ENCODE measurements at regions not wholly inside any gene's neighbourhood (a gene's known extent, or its start where the extent isn't known, plus 50 kb on each side); places are given as distances from the start of the nearest gene placed in this dataset.
A peak's percentile ranks its signal among the peaks of the same experiment; 100 is the strongest.

DNA sequence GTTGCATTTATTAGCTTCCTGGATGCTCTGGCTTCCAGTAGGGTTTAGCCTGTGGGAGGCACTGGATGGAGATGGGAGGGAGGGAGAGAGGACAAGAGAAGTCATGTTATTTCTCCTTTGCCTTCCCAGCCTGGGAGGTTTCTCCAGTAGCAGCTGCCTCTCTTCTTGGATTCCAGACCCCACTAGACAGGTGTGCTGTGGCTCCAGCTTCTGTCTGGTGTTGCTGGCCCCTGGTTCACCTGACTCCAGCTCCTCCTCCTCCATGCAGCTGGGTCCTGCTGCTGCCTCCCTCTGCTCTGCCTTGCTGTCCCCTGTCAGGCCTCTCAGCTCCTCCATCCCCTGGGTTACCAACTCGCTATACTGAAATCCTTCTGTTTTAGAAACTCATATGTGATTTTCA, 188.9 kb upstream of the TNP1 start:
- Histone ChIP-seq H3K27me3 (no peaks in the 10 kb centered on the region), H3K36me3 (no peaks in the 10 kb centered on the region), H3K4me3 (no peak overlapping the region), H3K9me3 (no peaks in the 10 kb centered on the region), H3K27ac (no peak overlapping the region), H3K4me1 (peaks cover 0 to 16% (median 0%) of the 10 kb centered on the region in 4 donors)
- 71% methylated on average over 1 of the region's 1 CpG for WGBS (ENCODE audit: insufficient coverage, low coverage, low lambda C conversion rate, missing lambda C conversion rate)
- intact Hi-C loops (cut with DNase I): no loop called here
- no peak for ATAC-seq
- TF ChIP-seq, protein P1, sequence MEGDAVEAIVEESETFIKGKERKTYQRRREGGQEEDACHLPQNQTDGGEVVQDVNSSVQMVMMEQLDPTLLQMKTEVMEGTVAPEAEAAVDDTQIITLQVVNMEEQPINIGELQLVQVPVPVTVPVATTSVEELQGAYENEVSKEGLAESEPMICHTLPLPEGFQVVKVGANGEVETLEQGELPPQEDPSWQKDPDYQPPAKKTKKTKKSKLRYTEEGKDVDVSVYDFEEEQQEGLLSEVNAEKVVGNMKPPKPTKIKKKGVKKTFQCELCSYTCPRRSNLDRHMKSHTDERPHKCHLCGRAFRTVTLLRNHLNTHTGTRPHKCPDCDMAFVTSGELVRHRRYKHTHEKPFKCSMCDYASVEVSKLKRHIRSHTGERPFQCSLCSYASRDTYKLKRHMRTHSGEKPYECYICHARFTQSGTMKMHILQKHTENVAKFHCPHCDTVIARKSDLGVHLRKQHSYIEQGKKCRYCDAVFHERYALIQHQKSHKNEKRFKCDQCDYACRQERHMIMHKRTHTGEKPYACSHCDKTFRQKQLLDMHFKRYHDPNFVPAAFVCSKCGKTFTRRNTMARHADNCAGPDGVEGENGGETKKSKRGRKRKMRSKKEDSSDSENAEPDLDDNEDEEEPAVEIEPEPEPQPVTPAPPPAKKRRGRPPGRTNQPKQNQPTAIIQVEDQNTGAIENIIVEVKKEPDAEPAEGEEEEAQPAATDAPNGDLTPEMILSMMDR (IDR thresholded peaks at IDR 0.05): no peak
- TF ChIP-seq POLR2A (IDR thresholded peaks at IDR 0.05): no peak
- DNase-seq: no peak

- no peak overlapping the region for H3K27ac ChIP-seq
- intact Hi-C loops (cut with DNase I): no loop called here
- TF ChIP-seq, protein P1 (IDR thresholded peaks at IDR 0.05): no peak
- no peak for TF ChIP-seq POLR2A (IDR thresholded peaks at IDR 0.05)
- DNase-seq (no peak), ATAC-seq (no peak)
- H3K4me1 ChIP-seq: peaks cover 0 to 16% (median 0%) of the 10 kb centered on the region in 4 donors
- no peaks in the 10 kb centered on the region for H3K27me3 ChIP-seq
- H3K4me3 ChIP-seq: no peak overlapping the region
- WGBS (ENCODE audit: insufficient coverage, low coverage, low lambda C conversion rate, missing lambda C conversion rate): 75% methylated on average over 1 of the region's 1 CpG
- H3K9me3 ChIP-seq: no peaks in the 10 kb centered on the region
- H3K36me3 ChIP-seq: no peaks in the 10 kb centered on the region
Measured at GRCh38 chr2:217047631-217048030, 187.8 kb upstream of the TNP1 start.

- no peak overlapping the region for H3K4me3 ChIP-seq
- H3K9me3 ChIP-seq: no peaks in the 10 kb centered on the region
- H3K27ac ChIP-seq: no peak overlapping the region
- 27% methylated on average over 3 of the region's 3 CpGs for WGBS (ENCODE audit: insufficient coverage, low coverage, low lambda C conversion rate, missing lambda C conversion rate)
- ATAC-seq (peak; percentile 58 to 82 (median 74)), DNase-seq (no peak)
- no peaks in the 10 kb centered on the region for H3K36me3 ChIP-seq
- no peaks in the 10 kb centered on the region for H3K27me3 ChIP-seq
- peaks cover 0 to 16% (median 0%) of the 10 kb centered on the region in 4 donors for H3K4me1 ChIP-seq
- TF ChIP-seq POLR2A (IDR thresholded peaks at IDR 0.05): no peak
- TF ChIP-seq, protein P1 (IDR thresholded peaks at IDR 0.05): no peak
- intact Hi-C loops (cut with DNase I): no loop called here
Measured at GRCh38 chr2:217047209-217047608, 187.3 kb upstream of the TNP1 start.

DNA sequence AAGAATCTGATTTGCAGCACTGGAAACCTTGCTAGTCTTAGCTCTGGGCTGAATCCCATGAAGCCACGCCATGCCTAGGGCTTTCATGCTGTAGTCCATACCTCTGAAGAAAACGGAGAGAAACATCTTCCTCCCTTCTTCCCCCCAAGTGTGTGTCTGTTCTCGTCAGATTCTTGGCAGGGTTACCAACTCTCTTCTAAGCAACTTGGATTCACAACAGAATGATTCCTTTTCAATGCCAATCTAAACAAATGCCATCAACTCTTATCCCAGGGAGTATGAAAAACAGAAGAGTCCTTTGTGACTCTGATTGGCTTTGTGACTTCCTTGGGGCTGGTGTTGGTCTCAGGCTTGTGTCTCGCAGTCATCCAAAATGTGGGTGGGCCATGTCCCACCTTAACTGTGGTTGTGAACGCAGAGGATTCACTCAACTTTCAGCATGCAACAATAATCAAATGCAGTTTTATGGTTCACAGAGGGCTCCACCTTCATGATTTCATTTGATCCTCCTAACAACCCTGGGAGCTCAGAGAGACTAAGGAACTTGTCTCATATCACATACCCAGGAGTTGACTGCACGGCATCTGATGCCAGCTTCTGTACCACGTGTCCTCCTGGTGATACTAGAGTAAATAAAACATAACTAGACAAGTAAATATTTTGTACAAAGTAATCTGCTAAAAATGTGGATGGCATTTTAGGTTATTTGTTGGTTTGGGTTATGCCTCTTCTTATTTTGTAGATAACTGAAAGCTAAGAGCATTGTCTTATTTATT, 186.0 kb upstream of the TNP1 start:
- intact Hi-C loops (cut with DNase I): no loop called here
- ATAC-seq (peak; percentile 56 to 77 (median 58)), DNase-seq (peak in 1 of 3 donors; percentile 34)
- H3K4me1 ChIP-seq: peaks cover 0 to 16% (median 0%) of the 10 kb centered on the region in 4 donors
- H3K27me3 ChIP-seq: no peaks in the 10 kb centered on the region
- H3K4me3 ChIP-seq: no peak overlapping the region
- H3K9me3 ChIP-seq: no peaks in the 10 kb centered on the region
- TF ChIP-seq POLR2A (IDR thresholded peaks at IDR 0.05): no peak
- TF ChIP-seq, protein P1 (IDR thresholded peaks at IDR 0.05): no peak
- no peaks in the 10 kb centered on the region for H3K36me3 ChIP-seq
- no peak overlapping the region for H3K27ac ChIP-seq
- WGBS (ENCODE audit: insufficient coverage, low coverage, low lambda C conversion rate, missing lambda C conversion rate): 47% methylated on average over 6 of the region's 7 CpGs
